Esophagus (tissue), 2 donors: ENCODE measurements at regions not wholly inside any gene's neighbourhood (a gene's known extent, or its start where the extent isn't known, plus 50 kb on each side); places are given as distances from the start of the nearest gene placed in this dataset.
"Not testable (repeated sequence)": the region's sequence is repeated elsewhere in the genome, so short reads cannot be mapped to it uniquely, and the experiment has no call there.

Experiments used
- H3K27ac ChIP-seq, 2 donors: one replicate each; pipeline ENCODE4 v1.5.1; 2013; ENCODE audit warnings: low read depth in 2 of 2, mild to moderate bottlenecking in 2 of 2, inconsistent platforms in 1 of 2, low read length in 1 of 2, moderate library complexity in 1 of 2
- H3K27me3 ChIP-seq, 2 donors: one replicate each; pipeline ENCODE4 v1.6.1; 2013; ENCODE audit warnings: low read length in 2 of 2, control low read depth in 1 of 2, mild to moderate bottlenecking in 1 of 2; ENCODE audit not compliant: insufficient read depth in 2 of 2, control insufficient read depth in 1 of 2
- H3K36me3 ChIP-seq, 2 donors: one replicate each; pipeline ENCODE4 v1.6.1; 2013; ENCODE audit warnings: low read length in 1 of 2; ENCODE audit not compliant: control insufficient read depth in 2 of 2, insufficient read depth in 2 of 2
- H3K4me1 ChIP-seq, 2 donors: one replicate each; pipeline ENCODE4 v1.6.1; 2013; ENCODE audit warnings: low read length in 1 of 2; ENCODE audit not compliant: control insufficient read depth in 2 of 2, insufficient read depth in 2 of 2
- H3K4me3 ChIP-seq, 2 donors: one replicate each; pipeline ENCODE4 v1.5.1; 2013; ENCODE audit warnings: low read length in 2 of 2, mild to moderate bottlenecking in 2 of 2, low read depth in 1 of 2, moderate library complexity in 1 of 2
- H3K9me3 ChIP-seq, 2 donors: one replicate each; pipeline ENCODE4 v1.6.1; 2013; ENCODE audit warnings: mild to moderate bottlenecking in 2 of 2, low read depth in 1 of 2, low read length in 1 of 2, moderate library complexity in 1 of 2; ENCODE audit not compliant: control insufficient read depth in 2 of 2, insufficient read depth in 1 of 2
- WGBS, 2 donors: extraction: QIAGEN DNeasy Blood & Tissue Kit; methylation state at CpG; one replicate each; pipeline ENCODE4 v1.1.7; 2013; 5-methylcytosine and 5-hydroxymethylcytosine counted together
- donor health status: healthy with polysubstance abuse.
- donor health status: Bipolar disorder and iron deficiency.

- H3K9me3 ChIP-seq = no peaks in the 10 kb centered on the region
- H3K36me3 ChIP-seq = no peaks in the 10 kb centered on the region
- H3K27me3 ChIP-seq = no peaks in the 10 kb centered on the region
- 75 to 79% methylated on average over 2 of the region's 2 CpGs for WGBS, 2 donors
- no peak overlapping the region for H3K4me3 ChIP-seq
- no peaks in the 10 kb centered on the region for H3K4me1 ChIP-seq
- H3K27ac ChIP-seq = no peak overlapping the region
These were observed 123.5 kb upstream of the PREP start for GRCh38 chr6:105526225-105526872.

GRCh38 chr6:105522626-105523322, 119.9 kb upstream of the PREP start:
- Histone ChIP-seq H3K4me3 (no peak overlapping the region), H3K27ac (no peak overlapping the region), H3K9me3 (no peaks in the 10 kb centered on the region), H3K27me3 (no peaks in the 10 kb centered on the region), H3K4me1 (no peaks in the 10 kb centered on the region), H3K36me3 (no peaks in the 10 kb centered on the region)
- WGBS, 2 donors = 68 to 80% methylated on average over 3 of the region's 3 CpGs

- Histone ChIP-seq H3K4me3 (no peak overlapping the region), H3K27ac (no peak overlapping the region), H3K27me3 (no peaks in the 10 kb centered on the region), H3K4me1 (no peaks in the 10 kb centered on the region), H3K9me3 (no peaks in the 10 kb centered on the region), H3K36me3 (no peaks in the 10 kb centered on the region)
- 82 to 83% methylated on average over 3 of the region's 3 CpGs for WGBS, 2 donors
These were observed 117.1 kb upstream of the PREP start for GRCh38 chr6:105519954-105520353.

GRCh38 chr6:105518993-105519392, 116.1 kb upstream of the PREP start:
- not testable (repeated sequence) for H3K27ac ChIP-seq, H3K4me1 ChIP-seq
- 93 to 95% methylated on average over 4 of the region's 4 CpGs for WGBS, 2 donors

GRCh38 chr6:105515054-105515453, 112.2 kb upstream of the PREP start:
- Histone ChIP-seq H3K9me3 (no peaks in the 10 kb centered on the region), H3K4me3 (no peak overlapping the region), H3K36me3 (no peaks in the 10 kb centered on the region), H3K27ac (no peak overlapping the region), H3K27me3 (no peaks in the 10 kb centered on the region), H3K4me1 (no peaks in the 10 kb centered on the region)
- WGBS, 2 donors = 79 to 81% methylated on average over 6 of the region's 6 CpGs

More at GRCh38 chr6:105518993-105519392, 116.1 kb upstream of the PREP start:
- not testable (repeated sequence) for H3K36me3 ChIP-seq, H3K27me3 ChIP-seq, H3K9me3 ChIP-seq, H3K4me3 ChIP-seq

- Histone ChIP-seq H3K4me1 (no peaks in the 10 kb centered on the region), H3K27ac (no peak overlapping the region), H3K9me3 (no peaks in the 10 kb centered on the region), H3K4me3 (no peak overlapping the region), H3K27me3 (no peaks in the 10 kb centered on the region), H3K36me3 (no peaks in the 10 kb centered on the region)
- 48 to 50% methylated on average over 5 of the region's 5 CpGs for WGBS, 2 donors
These were observed 111.4 kb upstream of the PREP start for GRCh38 chr6:105514306-105514705.

GRCh38 chr6:105511639-105512038, 108.8 kb upstream of the PREP start:
- no peak overlapping the region for H3K4me3 ChIP-seq
- H3K36me3 ChIP-seq = no peaks in the 10 kb centered on the region
- WGBS, 2 donors = 92 to 97% methylated on average over 2 of the region's 2 CpGs
- H3K27ac ChIP-seq = no peak overlapping the region
- H3K4me1 ChIP-seq = no peaks in the 10 kb centered on the region
- H3K27me3 ChIP-seq = no peaks in the 10 kb centered on the region
- H3K9me3 ChIP-seq = no peaks in the 10 kb centered on the region

GRCh38 chr6:105510746-105511145, 107.9 kb upstream of the PREP start:
- Histone ChIP-seq H3K27ac (no peak overlapping the region), H3K9me3 (no peaks in the 10 kb centered on the region), H3K36me3 (no peaks in the 10 kb centered on the region), H3K27me3 (no peaks in the 10 kb centered on the region), H3K4me1 (no peaks in the 10 kb centered on the region), H3K4me3 (no peak overlapping the region)

GRCh38 chr6:105509506-105510331, 106.8 kb upstream of the PREP start:
- WGBS, 2 donors = 56 to 61% methylated on average over 9 of the region's 9 CpGs
- H3K36me3 ChIP-seq = no peaks in the 10 kb centered on the region
- no peaks in the 10 kb centered on the region for H3K9me3 ChIP-seq
- H3K27me3 ChIP-seq = no peaks in the 10 kb centered on the region
- H3K4me3 ChIP-seq = no peak overlapping the region
- H3K4me1 ChIP-seq = no peaks in the 10 kb centered on the region
- peak overlapping the region in 1 of 2 donors; percentile 28 for H3K27ac ChIP-seq
